Glutamatergic neuron (in vitro differentiated cells): ENCODE measurements at regions not wholly inside any gene's neighbourhood (a gene's known extent, or its start where the extent isn't known, plus 50 kb on each side); places are given as distances from the start of the nearest gene placed in this dataset.

ENCODE experiments used
- DNase-seq: peaks from one replicate; pipeline ENCODE4 v3.0.0; 2022
- H3K27ac Mint-ChIP-seq: one replicate; pipeline ENCODE4 v1.8.0; 2020; ENCODE audit warnings: mild to moderate bottlenecking, mixed read lengths, inconsistent platforms; ENCODE audit not compliant: unreplicated experiment
- H3K27me3 Mint-ChIP-seq: one replicate; pipeline ENCODE4 v1.8.0; 2020; ENCODE audit warnings: mild to moderate bottlenecking, moderate library complexity, mixed read lengths, inconsistent platforms; ENCODE audit not compliant: unreplicated experiment
- H3K36me3 Mint-ChIP-seq: one replicate; pipeline ENCODE4 v1.8.0; 2020; ENCODE audit warnings: mild to moderate bottlenecking, mixed read lengths, inconsistent platforms; ENCODE audit not compliant: unreplicated experiment
- H3K4me1 Mint-ChIP-seq: one replicate; pipeline ENCODE4 v1.8.0; 2020; ENCODE audit warnings: mild to moderate bottlenecking, low read depth, mixed read lengths, inconsistent platforms; ENCODE audit not compliant: unreplicated experiment
- H3K4me3 Mint-ChIP-seq: one replicate; pipeline ENCODE4 v1.8.0; 2020; ENCODE audit warnings: mild to moderate bottlenecking, mixed read lengths, inconsistent platforms; ENCODE audit not compliant: unreplicated experiment
- H3K9me3 Mint-ChIP-seq: one replicate; pipeline ENCODE4 v1.8.0; 2020; ENCODE audit warnings: mild to moderate bottlenecking, moderate library complexity, mixed read lengths, inconsistent platforms; ENCODE audit not compliant: unreplicated experiment
- CTCF ChIP-seq: fragments of 200-600 bp; sonication (generic); IDR thresholded peaks from one replicate; pipeline ENCODE4 v1.5.0; 2021; ENCODE audit not compliant: partially characterized antibody, unreplicated experiment

- H3K27ac Mint-ChIP-seq = no peak overlapping the region
- H3K4me3 Mint-ChIP-seq = no peak overlapping the region
- peaks cover 4% of the 10 kb centered on the region for H3K4me1 Mint-ChIP-seq
- no peak for DNase-seq
- H3K27me3 Mint-ChIP-seq = peaks cover 7% of the 10 kb centered on the region
- H3K9me3 Mint-ChIP-seq = peaks cover 7% of the 10 kb centered on the region
- TF ChIP-seq CTCF = no peak
- peaks cover 4% of the 10 kb centered on the region for H3K36me3 Mint-ChIP-seq
Observed at GRCh38 chr1:244291236-244292201, 160.2 kb downstream of the ADSS2 start.

GRCh38 chr1:244294599-244295224 lies 157.0 kb downstream of the ADSS2 start:
- TF ChIP-seq CTCF = no peak
- Mint-ChIP-seq H3K9me3 (peaks cover 6% of the 10 kb centered on the region), H3K4me1 (peaks cover 6% of the 10 kb centered on the region), H3K27me3 (peaks cover 6% of the 10 kb centered on the region), H3K36me3 (peaks cover 4% of the 10 kb centered on the region), H3K4me3 (no peak overlapping the region), H3K27ac (no peak overlapping the region)
- DNase-seq = no peak

- Mint-ChIP-seq H3K4me3 (no peak overlapping the region), H3K9me3 (peaks cover 6% of the 10 kb centered on the region), H3K27me3 (peaks cover 6% of the 10 kb centered on the region), H3K36me3 (peaks cover 4% of the 10 kb centered on the region), H3K27ac (no peak overlapping the region), H3K4me1 (peaks cover 6% of the 10 kb centered on the region)
- DNase-seq = no peak
- TF ChIP-seq CTCF = no peak
Observed at GRCh38 chr1:244296003-244296402, 155.7 kb downstream of the ADSS2 start.

- Mint-ChIP-seq H3K27me3 (peaks cover 6% of the 10 kb centered on the region), H3K9me3 (peaks cover 6% of the 10 kb centered on the region)
Observed at GRCh38 chr1:244296447-244296846, 155.3 kb downstream of the ADSS2 start.

More at GRCh38 chr1:244296447-244296846, 155.3 kb downstream of the ADSS2 start:
- DNase-seq = no peak
- peaks cover 6% of the 10 kb centered on the region for H3K4me1 Mint-ChIP-seq
- H3K4me3 Mint-ChIP-seq = no peak overlapping the region
- no peak overlapping the region for H3K27ac Mint-ChIP-seq
- peaks cover 4% of the 10 kb centered on the region for H3K36me3 Mint-ChIP-seq
- TF ChIP-seq CTCF = no peak
